HT1080 (cell line): ENCODE measurements at regions not wholly inside any gene's neighbourhood (a gene's known extent, or its start where the extent isn't known, plus 50 kb on each side); places are given as distances from the start of the nearest gene placed in this dataset.

Experiments
- DNase-seq: peaks from one replicate; pipeline ENCODE4 v3.0.0-alpha.2; 2015; ENCODE audit warnings: low read depth

DNA sequence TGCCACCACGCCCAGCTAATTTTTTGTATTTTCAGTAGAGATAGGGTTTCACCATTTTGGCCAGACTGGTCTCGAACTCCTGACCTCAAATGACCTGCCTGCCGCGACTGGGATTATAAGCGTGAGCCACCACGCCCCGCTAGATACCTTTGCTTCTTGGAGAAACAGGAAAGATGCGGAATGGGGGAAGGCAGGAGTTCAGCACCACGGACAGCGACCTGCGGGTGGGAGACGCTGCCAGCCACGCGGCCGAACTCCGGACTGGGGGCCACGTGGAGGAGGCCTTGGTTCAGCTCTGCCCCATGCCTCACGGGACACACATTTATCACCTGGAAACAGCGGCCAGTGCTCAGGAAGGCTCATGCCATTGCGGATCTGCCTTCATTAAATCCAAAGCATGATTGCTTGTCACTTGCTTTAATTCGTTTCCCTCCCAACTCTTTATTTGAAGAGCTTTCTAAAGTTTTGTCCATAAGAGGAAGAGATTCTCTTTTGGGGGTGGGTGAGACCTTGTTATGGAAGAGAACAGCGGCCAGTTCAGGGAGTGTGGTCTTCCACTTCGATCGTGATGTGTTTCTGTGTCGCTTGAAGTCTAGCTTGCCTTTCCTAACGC is 219.9 kb downstream of the ENGASE start:
- DNase-seq = peak; percentile 45

DNA sequence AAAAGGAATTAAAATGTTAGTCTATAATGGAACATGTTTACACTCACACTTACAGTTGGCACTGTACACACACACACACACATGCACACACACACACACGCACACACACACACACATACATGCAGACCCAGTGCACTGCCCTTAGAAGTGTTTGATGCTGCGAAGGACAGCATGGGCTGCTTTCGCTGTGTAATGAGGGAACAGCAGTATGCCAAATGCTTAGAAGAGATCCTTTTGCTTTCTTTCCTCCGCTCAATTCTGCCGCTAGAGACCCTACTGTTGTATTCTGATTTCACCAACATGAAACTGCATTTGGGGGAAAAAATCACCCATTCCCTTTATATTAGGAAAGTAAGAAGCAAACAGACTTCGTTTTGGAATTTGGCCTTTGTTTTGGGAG is 217.9 kb downstream of the ENGASE start:
- no peak for DNase-seq

DNA sequence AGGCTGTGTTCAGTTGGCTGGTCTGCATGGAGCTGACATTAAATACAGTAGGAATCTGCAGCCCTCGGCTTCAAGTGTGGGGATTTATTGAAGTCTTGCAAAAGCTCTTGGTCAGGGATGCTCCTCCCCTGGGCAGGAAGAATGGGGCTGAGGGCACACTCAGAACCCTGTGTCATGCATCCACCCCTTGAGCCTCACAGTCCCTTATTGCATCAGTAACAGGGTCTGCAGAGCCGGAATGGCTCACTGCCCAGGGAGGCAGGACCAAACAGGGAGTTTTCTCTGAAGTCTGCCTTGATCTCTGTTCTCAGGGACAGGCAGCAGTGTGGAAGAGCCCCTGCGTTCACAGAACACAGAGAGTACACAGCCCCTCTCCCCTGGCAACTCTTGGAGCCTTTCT is 216.8 kb downstream of the ENGASE start:
- DNase-seq = no peak

DNA sequence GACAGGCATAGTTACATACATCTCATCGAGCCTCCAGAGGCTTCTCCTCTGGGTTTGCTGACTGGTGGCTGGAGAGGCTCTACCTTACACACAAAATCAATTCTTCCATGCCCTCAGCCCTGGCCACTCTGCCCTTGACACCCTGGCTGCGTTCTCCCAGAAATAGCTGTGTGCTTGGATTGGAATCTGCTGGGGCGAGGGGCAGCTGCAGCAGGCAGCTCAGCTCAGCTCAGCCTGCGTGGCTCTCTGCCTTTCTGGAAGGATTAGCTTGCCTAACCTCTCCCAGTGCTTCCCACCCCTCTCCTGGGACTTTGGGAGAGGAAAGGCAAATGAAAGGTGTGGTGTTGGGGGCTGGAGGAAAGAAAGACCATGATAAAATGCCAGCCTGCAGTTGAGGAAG is 216.1 kb downstream of the ENGASE start:
- no peak for DNase-seq

DNA sequence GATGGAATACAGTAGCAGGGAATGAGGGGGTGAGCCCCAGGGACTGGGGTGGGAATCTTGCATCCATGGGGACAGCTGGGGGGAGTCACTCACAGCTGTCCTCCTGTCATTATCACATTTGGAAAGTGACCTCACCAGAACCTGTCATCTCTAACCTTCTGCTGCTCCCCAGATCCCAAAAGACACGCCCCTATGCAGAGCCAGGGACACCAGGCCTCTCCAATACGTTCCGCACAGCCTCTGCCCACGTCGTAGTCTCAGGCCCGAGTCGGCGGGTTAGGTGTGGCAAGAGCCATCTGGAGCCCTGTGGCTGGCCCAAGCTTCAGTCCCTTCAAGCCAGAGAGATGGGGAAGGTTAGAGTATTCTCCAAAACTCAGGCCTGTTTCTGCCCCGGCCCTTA is 214.3 kb downstream of the ENGASE start:
- DNase-seq = no peak

DNA sequence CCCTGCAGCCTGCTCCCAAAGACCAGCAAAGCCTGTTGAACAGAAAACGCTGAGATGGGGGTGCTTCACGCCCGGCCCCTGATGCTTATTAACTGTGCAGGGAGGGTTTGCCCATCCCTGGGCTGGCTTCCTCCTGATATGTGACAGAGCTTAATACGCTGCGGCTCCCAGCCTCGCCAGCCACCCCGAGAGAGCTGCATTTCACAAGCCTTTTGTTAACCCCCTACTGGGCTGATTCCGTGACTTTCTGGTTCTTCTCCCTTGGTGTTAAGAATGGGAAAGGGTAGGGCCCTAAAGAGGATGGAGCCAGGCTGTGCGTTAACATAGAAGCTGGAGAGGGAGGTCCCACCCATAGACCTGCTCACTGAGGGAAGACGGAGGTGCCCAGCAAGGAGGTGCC is 211.8 kb downstream of the ENGASE start:
- DNase-seq = no peak

DNA sequence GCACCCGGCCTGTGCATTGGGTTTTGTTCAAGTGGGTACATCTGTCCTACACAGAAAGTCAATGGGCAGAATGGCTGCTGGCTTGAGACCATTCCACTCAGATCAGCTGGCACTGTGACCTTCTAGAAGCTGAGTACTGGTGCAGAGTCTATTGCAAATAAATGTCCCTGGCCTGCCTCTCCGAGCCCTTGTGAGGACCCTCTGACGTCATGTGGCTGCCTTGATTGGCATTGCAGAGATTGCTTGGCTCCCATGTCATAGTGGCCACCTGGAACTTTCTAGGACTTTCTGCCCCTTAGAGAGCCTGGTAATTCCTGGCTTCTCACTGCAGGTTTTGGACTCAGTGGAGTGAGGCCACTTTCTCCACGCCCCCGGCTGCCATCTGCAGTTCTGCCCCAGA is 211.3 kb downstream of the ENGASE start:
- no peak for DNase-seq

DNA sequence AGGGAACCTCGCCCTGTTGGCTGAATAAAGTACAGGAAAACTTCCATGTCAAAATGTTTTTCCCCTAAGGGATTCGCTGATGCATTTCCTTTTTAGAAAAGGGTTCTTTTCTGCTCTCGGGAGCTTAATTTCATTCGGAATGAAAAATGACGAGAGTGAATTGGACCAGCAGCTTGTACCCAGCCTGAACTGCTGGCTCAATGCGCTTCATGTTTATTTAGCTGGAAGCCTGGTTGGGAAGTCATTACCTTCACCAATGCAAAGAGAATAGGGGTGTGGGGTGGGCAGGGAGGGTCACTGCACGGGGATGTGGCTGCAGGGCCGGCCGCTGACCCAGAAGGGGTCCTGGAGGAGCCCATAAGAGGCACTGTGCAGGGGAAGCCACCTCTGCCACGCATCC is 207.7 kb downstream of the ENGASE start:
- no peak for DNase-seq

DNA sequence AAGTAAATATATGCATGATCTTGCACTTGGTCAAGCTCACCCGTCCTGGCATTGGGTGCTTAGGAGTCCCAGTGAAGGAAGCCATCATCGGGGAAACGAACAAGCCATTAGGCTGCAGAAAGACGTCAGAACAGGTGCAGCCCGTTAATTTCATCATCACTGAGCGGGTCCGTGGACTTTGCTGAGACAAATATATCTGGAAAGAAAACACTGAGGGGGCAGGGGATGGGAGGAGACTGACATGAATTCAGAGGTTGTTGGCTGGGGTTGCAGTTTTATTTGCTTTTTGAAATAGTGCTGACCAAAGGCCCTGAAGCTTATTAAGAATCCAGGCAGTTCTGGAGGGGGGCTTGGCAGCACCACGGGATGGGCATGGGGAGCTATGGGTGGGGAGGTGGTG is 207.2 kb downstream of the ENGASE start:
- DNase-seq = no peak

DNA sequence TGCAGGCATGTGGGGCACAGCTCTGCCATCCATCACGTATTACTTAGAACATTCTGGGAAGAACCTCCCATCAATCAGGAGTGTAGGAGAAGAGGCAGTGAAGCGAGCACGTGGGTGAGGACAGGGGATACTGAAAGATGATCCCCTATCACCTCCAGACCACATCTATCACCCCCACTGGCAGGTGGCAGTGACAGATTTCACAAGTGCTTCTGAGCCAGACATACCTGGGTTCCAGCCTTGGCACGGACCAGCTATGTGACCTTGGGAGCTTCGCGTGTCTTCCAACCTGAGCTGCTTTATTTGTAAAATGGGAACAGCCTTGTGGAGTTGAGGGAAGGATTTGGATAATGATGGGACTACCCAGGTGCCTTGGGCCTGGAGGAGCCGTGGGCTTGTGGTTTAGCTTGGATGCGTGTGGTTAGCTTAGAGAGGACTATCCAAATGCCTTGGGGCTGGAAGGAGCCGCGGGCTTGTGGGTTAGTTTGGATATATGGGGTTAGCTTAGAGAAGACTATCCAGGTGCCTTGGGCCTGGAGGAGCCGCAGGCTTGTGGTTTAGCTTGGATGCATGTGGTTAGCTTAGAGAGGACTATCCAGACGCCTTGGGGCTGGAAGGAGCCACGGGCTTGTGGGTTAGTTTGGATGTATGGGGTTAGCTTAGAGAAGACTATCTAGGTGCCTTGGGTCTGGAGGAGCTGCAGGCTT is 206.4 kb downstream of the ENGASE start:
- DNase-seq = no peak

DNA sequence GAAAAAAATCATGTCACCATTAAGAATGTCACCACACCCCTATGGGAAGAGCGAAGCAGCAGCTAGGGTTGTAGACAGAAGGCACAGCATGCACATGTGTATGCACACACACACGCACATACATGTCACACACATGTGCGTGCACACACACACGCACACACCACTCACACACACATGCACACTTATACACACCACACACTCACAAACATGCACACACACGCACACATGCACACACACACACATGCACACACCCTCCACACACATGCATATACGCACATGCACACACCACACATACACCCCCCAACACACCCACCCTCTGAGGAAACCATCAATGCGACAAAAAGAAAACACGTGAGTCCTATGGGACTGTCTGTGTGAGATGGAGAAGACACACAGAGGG is 205.4 kb downstream of the ENGASE start:
- no peak for DNase-seq

DNA sequence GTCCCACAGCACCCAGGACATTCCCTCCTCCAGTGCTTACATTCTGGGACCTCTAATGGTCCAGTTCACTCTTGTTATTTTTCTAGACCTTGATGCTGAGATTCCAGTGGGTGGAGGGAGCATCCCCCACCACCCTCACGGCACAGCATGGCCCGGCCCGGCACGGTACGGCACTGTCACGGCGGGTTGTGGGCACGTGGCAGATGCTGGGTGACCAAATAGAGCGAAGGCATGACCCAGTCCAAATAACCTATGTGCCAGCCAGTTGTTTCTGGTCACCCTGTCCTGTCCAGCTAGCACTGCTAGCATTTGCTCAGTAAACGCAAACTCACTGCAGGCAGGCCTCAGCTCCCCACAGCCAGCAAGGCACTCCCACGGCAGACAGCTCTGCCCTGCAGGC is 204.7 kb downstream of the ENGASE start:
- DNase-seq = no peak

DNA sequence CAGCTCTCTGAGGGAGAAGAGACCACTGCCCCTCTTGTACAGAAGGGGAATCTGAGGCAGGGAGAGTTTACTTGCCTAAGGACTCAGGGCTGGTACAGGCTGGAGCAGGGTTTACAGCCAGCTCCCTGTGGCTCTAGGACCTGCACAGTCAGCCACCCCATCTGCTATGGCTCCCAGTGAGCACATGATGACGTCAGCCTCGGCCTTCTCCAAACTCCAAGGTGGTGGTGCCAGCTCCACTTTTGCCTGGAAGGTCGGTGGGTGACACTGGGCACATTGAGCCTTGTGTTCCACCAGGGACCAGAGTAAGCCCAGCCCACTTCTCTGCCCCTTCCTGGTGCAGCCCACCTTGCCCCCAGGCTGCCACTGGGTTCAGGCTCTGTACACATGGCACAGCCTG is 202.2 kb downstream of the ENGASE start:
- peak; percentile 10 for DNase-seq

DNA sequence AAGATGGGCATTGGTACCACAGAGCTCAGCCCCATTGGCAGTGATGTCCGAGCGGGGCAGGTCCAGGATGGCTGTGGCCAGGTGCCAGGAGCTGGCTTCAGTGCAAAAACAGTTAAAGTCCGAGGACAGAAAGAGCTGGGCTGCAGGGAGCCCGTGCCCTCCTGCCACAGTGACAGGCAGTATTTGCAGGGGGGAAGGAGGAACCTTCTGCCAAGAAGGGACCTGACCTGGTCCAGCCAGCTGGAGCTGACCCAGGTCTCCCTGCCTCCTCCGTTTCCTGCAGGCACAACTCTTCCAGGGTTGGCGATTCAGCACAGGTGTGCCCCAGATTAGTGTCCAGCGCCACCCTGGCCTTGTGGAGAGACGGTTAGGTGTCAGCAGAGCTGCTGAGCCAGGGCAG is 199.0 kb downstream of the ENGASE start:
- no peak for DNase-seq

DNA sequence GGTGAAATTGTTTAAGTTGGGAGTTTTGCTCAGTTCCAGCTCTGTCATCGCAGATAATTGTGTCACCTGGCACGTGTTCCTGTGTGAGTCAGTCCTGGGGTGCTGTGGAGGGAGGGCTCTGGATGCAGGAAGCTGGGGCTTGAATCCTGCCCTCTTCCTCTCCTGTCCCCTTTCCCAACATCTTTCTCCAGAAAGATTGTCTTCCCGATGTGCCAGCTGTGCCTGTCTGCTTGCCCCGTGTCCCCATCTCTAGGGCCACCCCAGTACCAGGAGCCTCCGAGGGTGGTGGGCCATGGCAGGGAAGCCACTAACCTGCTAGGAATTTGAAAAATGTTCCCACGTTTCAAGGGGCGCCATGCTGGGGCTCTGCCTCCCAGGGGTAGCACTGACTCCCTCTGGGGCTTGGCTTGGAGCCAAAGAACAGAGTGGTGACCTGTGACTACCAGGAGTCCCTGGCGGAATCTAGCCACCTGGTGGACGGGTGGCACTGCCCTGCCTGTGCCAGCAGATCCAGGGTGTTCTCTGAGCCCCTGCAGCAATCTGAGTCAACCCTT is 198.1 kb downstream of the ENGASE start:
- peak; percentile 54 for DNase-seq

DNA sequence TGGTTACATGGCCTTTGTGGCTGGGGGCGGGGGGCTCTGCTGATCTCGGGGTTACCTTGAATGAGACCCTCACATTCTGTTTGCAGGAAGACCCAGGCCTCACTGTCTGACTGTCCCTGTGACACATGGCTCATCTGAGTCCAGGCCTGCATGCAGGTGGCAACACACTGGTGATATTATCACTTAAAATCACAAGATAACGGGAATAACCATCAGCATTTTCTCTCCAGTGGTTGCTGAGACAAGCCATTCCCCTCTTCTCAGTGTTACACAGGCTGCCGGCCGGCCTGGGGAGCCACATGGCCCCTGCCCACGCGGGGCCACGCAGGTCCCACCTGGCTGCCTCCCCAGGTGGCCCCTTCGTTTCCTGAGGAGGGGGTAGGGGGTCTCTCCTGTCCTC is 197.6 kb downstream of the ENGASE start:
- DNase-seq = no peak

DNA sequence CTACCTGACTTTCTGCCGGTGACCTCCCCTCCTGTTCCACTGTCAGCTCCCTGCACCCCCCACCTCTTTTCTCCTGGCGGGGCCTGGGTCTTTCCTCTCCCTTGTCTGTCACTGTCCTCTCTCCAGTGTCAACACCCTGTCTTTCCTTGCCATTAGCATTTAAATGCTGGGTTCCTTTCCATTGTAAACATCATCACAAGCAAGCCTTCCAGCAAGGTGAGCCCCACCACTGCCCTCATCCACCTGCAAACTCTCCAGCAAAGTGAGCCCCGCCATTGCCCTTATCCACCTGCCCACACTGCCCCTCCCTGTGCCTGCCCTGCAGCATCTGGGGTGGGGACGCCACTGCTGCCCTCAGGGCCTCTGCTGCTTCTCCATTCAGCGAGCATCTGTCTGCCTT is 195.0 kb downstream of the ENGASE start:
- DNase-seq = no peak

DNA sequence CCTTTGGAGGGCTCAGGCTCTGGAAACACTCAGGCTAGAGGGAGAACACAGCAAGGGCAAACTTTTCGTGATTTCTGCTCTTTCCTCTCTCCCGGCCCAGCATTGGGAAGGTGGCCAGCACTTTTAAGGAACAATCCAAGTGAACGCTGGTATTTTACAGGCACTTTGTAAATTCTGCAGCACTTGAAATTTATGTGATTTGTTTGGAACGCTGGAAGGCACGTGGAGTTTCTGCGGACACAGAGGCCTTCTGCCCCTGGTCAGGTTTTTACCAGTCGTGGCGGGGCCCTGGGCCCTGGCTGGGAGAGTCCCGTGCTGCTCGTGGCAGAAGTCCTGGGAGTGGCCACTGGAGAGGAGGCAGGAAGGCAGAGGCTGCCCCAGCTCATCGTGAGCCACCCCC is 188.6 kb downstream of the ENGASE start:
- DNase-seq = no peak

DNA sequence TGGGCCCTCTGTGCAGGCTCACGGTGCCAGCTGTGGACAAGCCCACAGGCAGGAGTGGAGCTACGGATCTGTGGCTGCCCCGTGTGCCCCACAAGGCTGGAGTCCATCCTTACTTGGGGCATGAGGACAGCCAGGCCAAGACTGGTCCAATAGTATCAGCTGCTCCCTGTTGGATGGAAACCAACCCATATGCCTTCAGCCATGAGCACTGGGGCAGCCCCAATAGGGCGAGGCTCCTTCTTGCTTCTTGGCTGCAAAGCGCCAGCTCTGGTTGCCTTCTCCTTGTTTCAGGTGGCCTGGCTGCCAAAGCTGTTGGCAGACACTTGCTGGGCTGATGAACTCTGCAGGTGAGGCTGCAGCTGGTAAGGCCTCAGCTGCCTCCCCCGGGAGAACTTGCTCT is 188.0 kb downstream of the ENGASE start:
- DNase-seq = no peak

DNA sequence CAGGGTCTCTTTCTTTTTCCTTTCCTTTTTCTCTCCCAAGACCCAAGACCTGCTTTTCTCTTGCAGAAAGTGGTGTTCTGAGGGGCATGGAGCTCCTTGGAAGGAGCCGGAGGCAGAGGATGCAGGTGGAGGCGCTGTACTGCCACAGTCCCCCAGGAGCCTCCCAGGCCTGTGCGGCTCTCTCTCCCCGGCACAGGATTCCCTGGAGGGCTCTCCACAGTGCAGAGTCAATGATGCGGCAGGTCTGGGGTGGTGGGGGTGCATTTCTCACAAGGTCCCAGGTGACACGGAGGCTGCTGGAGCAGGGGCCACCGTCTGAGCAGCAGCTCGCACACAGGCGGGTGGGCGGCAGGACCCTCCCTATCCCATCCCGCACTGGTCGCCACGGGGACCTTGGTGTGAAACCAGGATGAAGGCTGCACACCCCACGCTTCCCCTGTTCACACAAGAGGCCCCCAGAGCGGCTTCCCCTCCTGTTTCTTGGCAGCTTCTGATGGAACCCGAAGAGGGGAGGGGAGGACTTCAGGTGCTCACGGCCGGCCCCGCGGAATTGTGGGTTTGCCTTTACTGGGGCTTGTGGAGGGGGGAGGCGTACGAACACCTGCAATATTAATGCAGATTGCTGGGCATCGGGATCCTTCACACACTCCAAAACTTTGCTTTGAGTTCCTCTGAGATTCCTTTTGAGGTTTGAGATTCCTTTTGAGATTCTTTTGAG is 186.9 kb downstream of the ENGASE start:
- no peak for DNase-seq

DNA sequence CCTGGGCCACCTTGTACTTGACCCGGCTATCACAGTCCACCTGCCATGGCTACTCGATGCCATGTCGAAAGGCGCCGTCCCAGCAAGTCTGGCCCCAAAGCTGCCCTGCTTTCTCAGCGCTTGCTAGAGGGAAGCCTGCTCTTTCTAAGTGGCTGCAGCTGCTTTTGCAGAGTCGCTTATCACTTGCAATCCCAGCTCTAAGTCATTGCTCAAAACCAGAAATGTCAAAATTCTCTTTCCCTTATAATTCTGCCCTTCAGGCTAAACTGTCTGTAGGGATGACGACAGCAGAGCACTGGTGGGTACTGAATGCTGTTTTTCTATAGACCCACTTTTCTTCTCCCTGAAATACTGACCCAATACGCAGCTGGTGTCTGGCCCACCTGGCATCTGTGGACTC is 184.2 kb downstream of the ENGASE start:
- no peak for DNase-seq

DNA sequence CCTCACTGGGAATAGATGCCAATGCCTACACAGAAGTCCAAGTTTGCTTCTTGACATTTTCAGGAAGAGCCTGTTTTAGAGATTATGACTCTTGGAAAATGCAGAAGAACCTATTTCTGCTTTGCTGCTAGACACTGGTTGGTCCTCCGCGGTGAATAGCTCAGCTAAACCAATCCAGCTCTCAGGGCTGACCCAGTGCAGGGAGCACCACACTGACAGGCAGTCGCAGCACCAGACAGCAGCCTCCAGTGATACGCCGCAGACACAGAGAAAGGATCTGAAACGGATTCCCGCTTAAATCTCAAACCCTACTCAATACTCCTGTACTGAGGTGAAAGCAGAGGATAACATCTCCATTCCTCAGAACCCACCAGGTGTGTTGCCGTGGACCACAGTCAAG is 183.4 kb downstream of the ENGASE start:
- DNase-seq = no peak
